K562 (cell line): ENCODE measurements at regions not wholly inside any gene's neighbourhood (a gene's known extent, or its start where the extent isn't known, plus 50 kb on each side); places are given as distances from the start of the nearest gene placed in this dataset.

Experiments
- ATAC-seq: fragments of 200-7000 bp; cut with Tn5 transposase; 3 replicates; pipeline ENCODE4 v1.9.1; 2020; ENCODE audit warnings: moderate library complexity
- BruUV-seq: library from RNA; stranded (reverse); fragments of 400-500 nt; replicated peaks from 2 replicates; lab custom pipeline; 2021; lab: Mats Ljungman, UMichigan
- CTCF ChIA-PET: fragments of 300-600 bp; formaldehyde crosslinking; extraction: SDS; loops from one replicate; lab custom pipeline; 2021; ENCODE audit warnings: low intra/inter-chr PET ratio; lab: Yijun Ruan, JAX
- POLR2A ChIA-PET: fragments of 300-600, 350-650 bp; sonication (Branson Sonifier 250); formaldehyde crosslinking; extraction: SDS; loops from one replicate; lab custom pipeline; 2021; ENCODE audit warnings: antibody characterized with exemption, inconsistent platforms; lab: Yijun Ruan, JAX
- DNase-seq, 4 experiments: peaks; one replicate each; pipeline versions ENCODE4 v3.0.0 to v3.0.0-alpha.2; 2011 to 2018; ENCODE audit warnings: low spot score in 3 of 4, mixed read lengths in 3 of 4; ENCODE audit errors: extremely low read depth in 1 of 4
- FAIRE-seq: peaks from 2 replicates; lab custom pipeline; 2011; peaks lifted over from hg19 to GRCh38; lab: Jason Lieb, UNC
- H2AFZ ChIP-seq: 2 replicates; pipeline ENCODE4 v1.6.0; 2011; ENCODE audit warnings: low read depth, low read length, control low read depth, inconsistent platforms
- H3K27ac ChIP-seq: fragments of 200-600 bp; 3 replicates; pipeline ENCODE4 v1.8.0; 2011; ENCODE audit warnings: low read depth, mild to moderate bottlenecking, control low read depth, inconsistent platforms, low read length, moderate library complexity, mixed read lengths; ENCODE audit errors: extremely low read depth
- H3K27me3 ChIP-seq, 2 experiments: fragments of 300-600 bp in 1 of 2; 2 replicates in 1 of 2; 3 replicates in 1 of 2; pipeline versions ENCODE4 v1.6.0 to v1.8.0; 2011; ENCODE audit warnings: inconsistent platforms in 2 of 2, low read length in 2 of 2, mild to moderate bottlenecking in 1 of 2, mixed read lengths in 1 of 2, moderate library complexity in 1 of 2; ENCODE audit not compliant: control insufficient read depth in 2 of 2, insufficient read depth in 2 of 2
- H3K36me3 ChIP-seq: fragments of 300-600 bp; 3 replicates; pipeline ENCODE4 v1.8.0; 2011; ENCODE audit warnings: mild to moderate bottlenecking, low read length, inconsistent platforms; ENCODE audit not compliant: control insufficient read depth, insufficient read depth
- H3K4me1 ChIP-seq, 2 experiments: fragments of 200-600 bp in 1 of 2; replicated peaks in 1 of 2; 2 replicates in 1 of 2; 3 replicates in 1 of 2; pipeline versions ENCODE4 v1.5.1 to v1.8.0; 2011; ENCODE audit warnings: inconsistent platforms in 2 of 2, low read length in 2 of 2, mild to moderate bottlenecking in 1 of 2, mixed read lengths in 1 of 2, moderate library complexity in 1 of 2; ENCODE audit not compliant: control insufficient read depth in 2 of 2, insufficient read depth in 2 of 2
- H3K4me2 ChIP-seq: 2 replicates; pipeline ENCODE4 v1.6.1; 2011; ENCODE audit warnings: low read length, control low read depth, inconsistent platforms, mixed read lengths; ENCODE audit not compliant: insufficient read depth
- H3K4me3 ChIP-seq: fragments of 200-600 bp; sonication (generic), shearing (Covaris generic); 2 replicates; pipeline ENCODE4 v1.5.1; 2016; ENCODE audit warnings: control low read depth, inconsistent platforms
- H3K79me2 ChIP-seq: fragments of 200-600 bp; 3 replicates; pipeline ENCODE4 v1.8.0; 2011; ENCODE audit warnings: low read length, inconsistent platforms; ENCODE audit not compliant: control insufficient read depth, insufficient read depth
- H3K9ac ChIP-seq, 2 experiments: 2 replicates each; pipeline versions ENCODE4 v1.6.0 to v1.6.1; 2011; ENCODE audit warnings: low read depth in 2 of 2, low read length in 2 of 2, control low read depth in 1 of 2, inconsistent platforms in 1 of 2, mild to moderate bottlenecking in 1 of 2, mixed read lengths in 1 of 2; ENCODE audit not compliant: insufficient read depth in 1 of 2
- H3K9me1 ChIP-seq: one replicate; pipeline ENCODE4 v1.6.0; 2011; ENCODE audit warnings: inconsistent platforms, mild to moderate bottlenecking, low read length, moderate library complexity; ENCODE audit not compliant: control insufficient read depth, insufficient read depth
- H3K9me3 ChIP-seq: replicated peaks from 2 replicates; pipeline ENCODE4 v1.5.1; 2011; ENCODE audit warnings: low read depth, low read length, inconsistent platforms; ENCODE audit not compliant: control insufficient read depth, insufficient read depth
- H4K20me1 ChIP-seq: replicated peaks from 2 replicates; pipeline ENCODE4 v1.6.1; 2011; ENCODE audit warnings: low read length, inconsistent platforms, mixed read lengths; ENCODE audit not compliant: control insufficient read depth, insufficient read depth
- ADNP ChIP-seq: fragments of 200-800 bp; sonication (Bioruptor generic); IDR thresholded peaks from 2 replicates; pipeline ENCODE4 v1.6.1; 2016; ENCODE audit warnings: missing genetic modification characterization, missing compliant biosample characterization
- CHD4 ChIP-seq: fragments of 200-600 bp; sonication (generic); IDR thresholded peaks from 3 replicates; pipeline ENCODE4 v1.6.1; 2012; ENCODE audit warnings: low read depth, mild to moderate bottlenecking, mixed read lengths, low read length, inconsistent platforms; ENCODE audit not compliant: insufficient read depth, insufficient replicate concordance, poor library complexity, severe bottlenecking
- CSDE1 ChIP-seq, 2 experiments: fragments of 450-650 bp; IDR thresholded peaks; 2 replicates each; pipeline ENCODE4 v1.6.1; 2016; ENCODE audit warnings: mild to moderate bottlenecking in 1 of 2
- FUS ChIP-seq: fragments of 200-400 bp; formaldehyde crosslinking; optimal IDR thresholded peaks from 2 replicates; pipeline ENCODE3; 2017; ENCODE audit warnings: low read depth, low read length
- KDM1A ChIP-seq, 2 experiments: fragments of 450-650 bp; IDR thresholded peaks; 2 replicates each; pipeline ENCODE4 v1.6.1; 2016; ENCODE audit warnings: mild to moderate bottlenecking in 2 of 2
- NCOA1 ChIP-seq: fragments of 450-650 bp; IDR thresholded peaks from 2 replicates; pipeline ENCODE4 v1.6.1; 2016; ENCODE audit warnings: low read depth
- NEUROD1 ChIP-seq: fragments of 150-350 bp; IDR thresholded peaks from 2 replicates; pipeline ENCODE4 v1.6.1; 2014; ENCODE audit warnings: borderline replicate concordance, low read length, low read depth; ENCODE audit not compliant: partially characterized antibody
- NFIC ChIP-seq: fragments of 450-650 bp; IDR thresholded peaks from 2 replicates; pipeline ENCODE4 v1.6.1; 2017; ENCODE audit warnings: mild to moderate bottlenecking, inconsistent platforms
- NFIX ChIP-seq: fragments of 250-450 bp; sonication (Bioruptor Pico); IDR thresholded peaks from 2 replicates; pipeline ENCODE4 v1.4.0; 2020; ENCODE audit warnings: low read depth, mild to moderate bottlenecking, moderate library complexity
- RFX5 ChIP-seq: IDR thresholded peaks from 2 replicates; pipeline ENCODE4 v1.6.1; 2011; ENCODE audit warnings: low read depth, mild to moderate bottlenecking, improper control_type of control experiment, low read length
- SAFB ChIP-seq: fragments of 200-400 bp; formaldehyde crosslinking; IDR thresholded peaks from 2 replicates; pipeline ENCODE4 v1.6.1; 2017; ENCODE audit warnings: low read depth, low read length, borderline replicate concordance
- ZKSCAN1 ChIP-seq: fragments of 150-350 bp; IDR thresholded peaks from 2 replicates; pipeline ENCODE4 v1.6.1; 2016; ENCODE audit warnings: low read depth, low read length
- ZNF124 ChIP-seq: sonication (generic); formaldehyde crosslinking; IDR thresholded peaks from 2 replicates; pipeline ENCODE4 v1.8.1; 2022; ENCODE audit warnings: missing genetic modification reagents
- ZNF232 ChIP-seq: sonication (generic); formaldehyde crosslinking; IDR thresholded peaks from 2 replicates; pipeline ENCODE4 v1.8.0; 2022; ENCODE audit warnings: mild to moderate bottlenecking, missing genetic modification reagents
- WGBS: fragments of 100-300 bp; shearing (Covaris generic); methylation state at CpG from one replicate; pipeline ENCODE4 v1.1.6; 2016; ENCODE audit warnings: low coverage, mixed read lengths; ENCODE audit not compliant: insufficient coverage; ENCODE audit errors: missing lambda C conversion rate; 5-methylcytosine and 5-hydroxymethylcytosine counted together
- in situ Hi-C: fragments of 300-500 bp; cut with MboI; formaldehyde crosslinking; loops from 4 replicates; pipeline ENCODE4 v1.15.0; 2018; ENCODE audit warnings: inconsistent platforms, mixed read lengths
- intact Hi-C: fragments of 100-400 bp; cut with micrococcal nuclease; formaldehyde crosslinking; loops from 2 replicates; pipeline ENCODE4 v1.14.2; 2022

DNA sequence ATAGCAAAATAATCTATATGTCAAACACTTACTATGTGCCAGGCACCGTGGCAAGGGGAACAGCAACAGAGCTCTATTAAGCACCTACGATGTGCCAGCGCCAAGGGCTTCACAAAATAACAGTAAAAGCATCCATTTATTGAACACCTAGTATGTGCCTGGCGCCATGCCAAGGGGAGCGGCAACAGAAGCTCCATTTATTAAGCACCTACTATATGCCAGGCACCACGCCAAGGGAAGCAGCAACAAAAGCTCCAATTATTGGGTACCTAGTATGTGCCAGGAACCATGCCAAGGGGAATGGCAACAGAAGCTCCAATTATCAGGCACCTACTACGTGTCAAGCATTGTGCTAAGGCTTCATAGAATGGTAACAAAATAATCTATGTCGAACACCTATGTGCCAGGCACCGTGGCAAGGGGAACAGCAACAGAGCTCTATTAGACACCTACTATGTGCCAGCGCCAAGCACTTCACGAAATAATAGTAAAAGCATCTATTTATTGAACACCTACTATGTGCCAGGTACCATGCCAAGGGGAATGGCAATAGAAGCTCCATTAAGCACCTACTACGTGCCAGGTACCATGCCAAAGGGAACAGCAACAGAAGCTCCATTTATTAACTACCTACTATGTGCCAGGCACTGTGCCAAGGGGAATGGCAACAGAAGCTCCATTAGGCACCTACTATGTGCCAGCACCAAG lies 107.7 kb downstream of the PTPRS start (continued):
- TF ChIP-seq ZNF124 (CRISPR knock-in tag) (no peak), CHD4 (peak; percentile 54), NFIC (peak; percentile 93), ZKSCAN1 (peak; percentile 98), SAFB (no peak), KDM1A (IDR thresholded peaks at IDR 0.05) (peak in 1 of 2 experiments; percentile 16; a peak in 1 of 4 replicates), NCOA1 (no peak), CSDE1 (IDR thresholded peaks at IDR 0.05) (no peak)

DNA sequence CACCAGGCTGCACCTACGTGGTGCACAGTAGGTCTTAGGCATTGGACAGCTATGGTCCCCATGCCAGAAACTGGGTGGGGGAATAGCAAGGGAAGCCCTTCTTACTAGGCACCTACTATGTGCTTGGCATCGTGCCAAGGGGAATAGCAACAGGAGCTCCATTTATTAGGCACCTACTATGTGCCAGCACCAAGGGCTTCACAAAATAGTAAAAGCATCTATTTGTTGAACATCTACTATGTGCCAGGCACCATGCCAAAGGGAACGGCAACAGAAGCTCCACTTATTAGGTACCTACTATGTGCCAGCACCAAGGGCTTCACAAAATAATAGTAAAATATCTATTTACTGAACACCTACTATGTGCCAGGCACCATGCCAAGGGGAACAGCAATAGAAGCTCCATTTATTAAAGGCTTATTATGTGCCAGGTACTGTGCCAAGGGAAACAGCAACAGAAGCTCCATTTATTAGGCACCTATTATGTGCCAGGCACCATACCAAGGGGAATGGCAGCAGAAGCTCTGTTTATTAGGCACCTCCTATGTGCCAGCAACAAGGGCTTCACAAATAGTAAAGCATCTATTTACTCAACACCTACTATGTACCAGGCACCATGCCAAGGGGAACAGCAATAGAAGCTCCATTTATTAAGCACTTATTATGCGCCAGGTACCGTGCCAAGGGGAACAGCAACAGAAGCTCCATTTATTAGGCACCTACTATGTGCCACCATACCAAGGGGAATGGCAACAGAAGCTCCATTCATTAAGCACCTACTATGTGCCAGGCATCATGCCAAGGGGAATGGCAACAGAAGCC lies 108.5 kb downstream of the PTPRS start:
- Histone ChIP-seq H3K27me3 (no peaks in the 10 kb centered on the region), H3K4me1 (peaks cover 0 to 5% of the 10 kb centered on the region in 2 experiments; a peak in 2 of 5 replicates), H3K79me2 (no peaks in the 10 kb centered on the region), H3K4me2 (no peak overlapping the region), H3K9ac (no peak overlapping the region), H3K36me3 (no peaks in the 10 kb centered on the region), H3K9me3 (no peaks in the 10 kb centered on the region), H3K27ac (no peak overlapping the region), H2AFZ (no peak overlapping the region), H4K20me1 (no peaks in the 10 kb centered on the region), H3K4me3 (no peak overlapping the region), H3K9me1 (no peaks in the 10 kb centered on the region)
- TF ChIP-seq NFIC: peak; percentile 97
- TF ChIP-seq FUS: no peak
- TF ChIP-seq NFIX (CRISPR knock-in tag): peak; percentile 86
- TF ChIP-seq ZNF232 (CRISPR knock-in tag): no peak
- peak; percentile 63 for TF ChIP-seq ADNP
- peak; percentile 100 for TF ChIP-seq ZKSCAN1
- TF ChIP-seq RFX5: no peak
- TF ChIP-seq NEUROD1: no peak
- intact Hi-C loops: no loop called here
- ATAC-seq (no peak), DNase-seq (no peak), FAIRE-seq (no peak)
- CTCF ChIA-PET: no interaction called here
- no TSS peak for BruUV-seq
- in situ Hi-C loops: no loop called here
- POLR2A ChIA-PET: interaction anchor here (0.6 to 1.4 kb wide), 5 partner anchors 12 to 1417 kb away, joined by 3 to 4 read pairs (median 3); no protein-coding TSS in a partner anchor
- WGBS: 65% methylated on average over 5 of the region's 5 CpGs
